DOHH2 (cell line): ENCODE measurements at regions not wholly inside any gene's neighbourhood (a gene's known extent, or its start where the extent isn't known, plus 50 kb on each side); places are given as distances from the start of the nearest gene placed in this dataset.

ENCODE experiments used
- EZH2phosphoT487 ChIP-seq: fragments of 200-600 bp; sonication (generic); IDR thresholded peaks from 2 replicates; pipeline ENCODE4 v1.6.1; 2017; ENCODE audit warnings: borderline replicate concordance, mild to moderate bottlenecking, antibody characterized with exemption, low read length, moderate library complexity, mixed read lengths
- TF ChIP-seq, protein P1 (sequence below): fragments of 200-600 bp; sonication (generic); IDR thresholded peaks from one replicate; pipeline ENCODE4 v1.5.1; 2014; ENCODE audit warnings: antibody characterized with exemption, mild to moderate bottlenecking, low read depth, low read length; ENCODE audit not compliant: poor library complexity, severe bottlenecking

GRCh38 chr20:61112515-61112914 is 139.5 kb upstream of the CDH4 start:
- TF ChIP-seq, protein P1, sequence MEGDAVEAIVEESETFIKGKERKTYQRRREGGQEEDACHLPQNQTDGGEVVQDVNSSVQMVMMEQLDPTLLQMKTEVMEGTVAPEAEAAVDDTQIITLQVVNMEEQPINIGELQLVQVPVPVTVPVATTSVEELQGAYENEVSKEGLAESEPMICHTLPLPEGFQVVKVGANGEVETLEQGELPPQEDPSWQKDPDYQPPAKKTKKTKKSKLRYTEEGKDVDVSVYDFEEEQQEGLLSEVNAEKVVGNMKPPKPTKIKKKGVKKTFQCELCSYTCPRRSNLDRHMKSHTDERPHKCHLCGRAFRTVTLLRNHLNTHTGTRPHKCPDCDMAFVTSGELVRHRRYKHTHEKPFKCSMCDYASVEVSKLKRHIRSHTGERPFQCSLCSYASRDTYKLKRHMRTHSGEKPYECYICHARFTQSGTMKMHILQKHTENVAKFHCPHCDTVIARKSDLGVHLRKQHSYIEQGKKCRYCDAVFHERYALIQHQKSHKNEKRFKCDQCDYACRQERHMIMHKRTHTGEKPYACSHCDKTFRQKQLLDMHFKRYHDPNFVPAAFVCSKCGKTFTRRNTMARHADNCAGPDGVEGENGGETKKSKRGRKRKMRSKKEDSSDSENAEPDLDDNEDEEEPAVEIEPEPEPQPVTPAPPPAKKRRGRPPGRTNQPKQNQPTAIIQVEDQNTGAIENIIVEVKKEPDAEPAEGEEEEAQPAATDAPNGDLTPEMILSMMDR = no peak
- no peak for TF ChIP-seq EZH2phosphoT487
